ENCODE measurements at regions not wholly inside any gene's neighbourhood (a gene's known extent, or its start where the extent isn't known, plus 50 kb on each side); places are given as distances from the start of the nearest gene placed in this dataset.

- no peak for TF ChIP-seq POLR2A (IDR thresholded peaks at IDR 0.05; ENCODE audit: low read depth, low read length)
- FAIRE-seq (no peak), DNase-seq (ENCODE audit: insufficient read length, low spot score) (no peak)
Observed at GRCh38 chrX:39168609-39169008, 367.4 kb downstream of the MID1IP1 start.

- no peak for TF ChIP-seq POLR2A (IDR thresholded peaks at IDR 0.05; ENCODE audit: low read depth, low read length)
- DNase-seq (ENCODE audit: insufficient read length, low spot score): no peak
- FAIRE-seq: no peak
Observed at GRCh38 chrX:39169976-39170375, 368.7 kb downstream of the MID1IP1 start.

DNA sequence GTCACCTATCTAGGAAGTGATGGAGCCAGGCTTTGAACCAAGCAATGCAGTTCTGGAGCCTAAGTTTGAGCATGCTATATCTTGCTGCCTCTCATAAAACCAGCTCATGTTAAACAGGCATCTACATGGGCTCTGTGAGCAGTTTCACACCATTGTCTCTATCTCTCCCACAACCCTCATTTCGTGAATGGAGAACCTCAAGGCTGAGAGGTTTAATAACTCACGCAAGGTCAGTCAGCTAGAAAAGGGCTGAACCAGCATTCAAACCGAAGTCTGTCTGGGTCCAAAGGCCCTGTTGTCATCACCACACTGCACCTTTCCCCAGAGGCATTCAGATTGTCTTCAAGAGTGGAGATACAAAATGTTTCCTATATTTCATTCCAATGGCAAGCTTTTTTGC, 369.2 kb downstream of the MID1IP1 start:
- TF ChIP-seq POLR2A (IDR thresholded peaks at IDR 0.05; ENCODE audit: low read depth, low read length): no peak
- FAIRE-seq: no peak

DNA sequence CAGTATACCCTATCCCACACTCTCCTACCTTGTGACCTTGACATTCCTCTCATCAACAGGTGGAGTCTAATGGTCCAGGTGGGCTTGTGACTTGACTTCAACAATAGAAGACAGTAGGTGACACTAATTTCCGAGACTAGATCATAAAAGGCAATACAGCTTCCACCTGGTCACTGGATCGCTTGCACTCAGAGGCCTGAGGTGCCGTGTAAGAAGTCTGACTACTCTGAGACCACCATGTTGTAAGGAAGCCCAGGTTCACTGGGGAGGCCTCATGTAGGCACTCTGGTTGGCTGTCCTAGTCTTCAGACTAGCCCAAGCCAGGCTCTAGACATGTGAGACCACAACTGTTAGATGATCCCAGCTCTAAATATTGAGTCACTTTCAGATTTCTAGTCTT, 370.4 kb downstream of the MID1IP1 start:
- TF ChIP-seq POLR2A (IDR thresholded peaks at IDR 0.05; ENCODE audit: low read depth, low read length): no peak
- FAIRE-seq (no peak), DNase-seq (ENCODE audit: insufficient read length, low spot score) (no peak)

More for the DNA sequence above, 369.2 kb downstream of the MID1IP1 start:
- no peak for DNase-seq (ENCODE audit: insufficient read length, low spot score)

GRCh38 chrX:39174241-39174771, 373.0 kb downstream of the MID1IP1 start:
- DNase-seq (ENCODE audit: insufficient read length, low spot score) (no peak), FAIRE-seq (no peak)
- TF ChIP-seq POLR2A (IDR thresholded peaks at IDR 0.05; ENCODE audit: low read depth, low read length): no peak

GRCh38 chrX:39174772-39175417, 373.6 kb downstream of the MID1IP1 start:
- FAIRE-seq (no peak), DNase-seq (ENCODE audit: insufficient read length, low spot score) (no peak)
- no peak for TF ChIP-seq POLR2A (IDR thresholded peaks at IDR 0.05; ENCODE audit: low read depth, low read length)

- FAIRE-seq (no peak), DNase-seq (ENCODE audit: insufficient read length, low spot score) (no peak)
- no peak for TF ChIP-seq POLR2A (IDR thresholded peaks at IDR 0.05; ENCODE audit: low read depth, low read length)
Observed at GRCh38 chrX:39175418-39176057, 374.3 kb downstream of the MID1IP1 start.

DNA sequence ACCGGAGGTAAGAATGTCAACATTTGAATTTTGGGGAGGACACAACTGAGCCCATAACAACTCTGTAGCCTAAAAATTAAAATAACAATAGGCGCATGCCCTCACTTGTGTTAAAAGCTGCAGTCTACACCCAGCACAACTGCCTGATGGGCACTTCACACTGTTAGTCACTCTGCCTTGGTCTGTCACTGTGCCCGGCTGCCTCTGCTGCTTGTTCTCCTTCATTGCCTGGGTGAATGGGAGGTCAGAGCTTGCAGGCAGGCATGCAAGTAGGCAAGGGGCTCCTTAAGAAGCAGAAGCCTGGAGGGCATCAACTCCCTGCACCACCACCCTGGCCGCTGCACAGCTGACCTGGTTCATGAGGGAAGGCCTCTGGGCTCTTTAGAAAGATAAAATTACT, 374.8 kb downstream of the MID1IP1 start:
- TF ChIP-seq POLR2A (IDR thresholded peaks at IDR 0.05; ENCODE audit: low read depth, low read length): no peak
- DNase-seq (ENCODE audit: insufficient read length, low spot score) (no peak), FAIRE-seq (no peak)

DNA sequence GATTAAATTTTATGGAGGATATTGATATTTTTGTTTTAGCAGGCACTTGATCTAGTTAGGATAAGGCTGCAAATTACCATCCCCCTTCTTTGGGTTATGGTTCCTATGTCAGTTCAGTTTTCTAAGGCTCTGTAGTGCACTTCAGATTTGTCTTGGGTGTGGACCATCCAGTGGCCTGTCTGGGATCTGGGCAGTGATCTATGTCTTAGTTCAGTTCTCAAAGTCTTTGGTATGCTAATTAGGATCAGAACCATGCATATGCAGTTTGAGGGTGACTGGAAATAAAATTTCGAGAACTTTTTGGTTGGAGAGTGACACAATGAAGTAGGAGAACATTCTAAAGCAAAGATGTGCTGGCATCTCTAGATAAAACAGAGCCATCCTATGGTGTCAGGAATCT, 388.2 kb downstream of the MID1IP1 start:
- FAIRE-seq (no peak), DNase-seq (ENCODE audit: insufficient read length, low spot score) (no peak)
- no peak for TF ChIP-seq POLR2A (IDR thresholded peaks at IDR 0.05; ENCODE audit: low read depth, low read length)

DNA sequence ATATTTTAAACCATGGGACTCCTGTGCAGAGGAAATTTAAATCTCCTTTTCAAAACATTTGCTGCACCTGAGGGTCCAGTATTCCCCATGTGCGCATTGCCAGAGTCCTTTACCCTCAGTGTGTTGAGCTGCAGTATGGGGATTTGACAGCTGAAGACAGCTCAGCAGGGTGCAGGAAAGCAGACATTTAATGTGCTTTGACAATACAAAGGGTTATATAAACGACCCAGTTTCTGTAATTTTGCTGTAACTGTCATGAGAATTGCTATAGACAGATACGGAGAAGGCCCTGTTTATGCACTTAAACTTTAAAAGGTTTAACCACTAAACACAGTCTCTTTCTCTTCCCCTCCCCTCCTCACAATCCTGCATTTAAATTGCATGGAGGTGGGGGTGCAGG, 393.4 kb downstream of the MID1IP1 start:
- no peak for TF ChIP-seq POLR2A (IDR thresholded peaks at IDR 0.05; ENCODE audit: low read depth, low read length)
- FAIRE-seq: no peak
- no peak for DNase-seq (ENCODE audit: insufficient read length, low spot score)

DNA sequence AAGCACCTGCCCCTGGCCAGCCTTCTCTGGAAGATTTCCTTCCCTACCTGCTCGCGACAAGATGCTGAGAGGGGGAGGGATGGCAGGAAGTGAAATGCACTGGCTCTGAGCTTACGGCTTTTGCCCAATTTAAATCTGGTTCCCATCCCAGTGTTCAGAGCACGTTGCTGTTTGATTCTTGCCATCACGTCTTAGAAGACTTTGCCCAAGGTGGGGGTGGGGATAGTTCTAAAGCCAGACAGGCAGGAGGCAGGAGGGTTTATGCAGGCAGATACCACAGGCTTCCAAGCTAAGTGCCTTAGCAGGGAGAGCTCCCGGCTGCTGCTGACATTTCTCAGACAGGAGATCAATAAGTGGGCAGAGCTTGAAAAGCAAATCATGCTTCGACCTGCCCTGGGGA, 393.9 kb downstream of the MID1IP1 start:
- DNase-seq (ENCODE audit: insufficient read length, low spot score) (no peak), FAIRE-seq (no peak)
- TF ChIP-seq POLR2A (IDR thresholded peaks at IDR 0.05; ENCODE audit: low read depth, low read length): no peak

- no peak for FAIRE-seq
- DNase-seq (ENCODE audit: insufficient read length, low spot score): peak; percentile 0
- TF ChIP-seq POLR2A (IDR thresholded peaks at IDR 0.05; ENCODE audit: low read depth, low read length): no peak
Observed at GRCh38 chrX:39196192-39197102, 395.2 kb downstream of the MID1IP1 start.

DNA sequence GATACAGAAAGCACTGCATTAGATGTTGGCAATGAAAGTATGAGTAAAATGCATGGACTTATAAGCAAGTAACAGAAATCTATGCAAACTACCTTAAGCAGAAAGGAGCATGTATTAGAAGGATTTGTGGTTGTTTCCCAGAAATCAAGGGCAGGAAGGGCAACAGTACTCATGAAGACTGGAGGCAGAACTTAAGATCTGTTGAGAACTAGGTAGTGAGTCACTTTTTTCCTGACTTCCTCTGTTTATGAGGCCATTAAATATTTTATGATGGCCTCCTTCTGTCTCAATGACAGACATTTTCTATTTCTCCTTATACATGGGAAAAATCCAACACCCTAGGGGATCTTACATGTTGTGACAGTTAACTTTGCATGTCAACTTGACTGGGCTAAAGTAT, 398.2 kb downstream of the MID1IP1 start:
- no peak for TF ChIP-seq POLR2A (IDR thresholded peaks at IDR 0.05; ENCODE audit: low read depth, low read length)
- DNase-seq (ENCODE audit: insufficient read length, low spot score) (no peak), FAIRE-seq (no peak)

DNA sequence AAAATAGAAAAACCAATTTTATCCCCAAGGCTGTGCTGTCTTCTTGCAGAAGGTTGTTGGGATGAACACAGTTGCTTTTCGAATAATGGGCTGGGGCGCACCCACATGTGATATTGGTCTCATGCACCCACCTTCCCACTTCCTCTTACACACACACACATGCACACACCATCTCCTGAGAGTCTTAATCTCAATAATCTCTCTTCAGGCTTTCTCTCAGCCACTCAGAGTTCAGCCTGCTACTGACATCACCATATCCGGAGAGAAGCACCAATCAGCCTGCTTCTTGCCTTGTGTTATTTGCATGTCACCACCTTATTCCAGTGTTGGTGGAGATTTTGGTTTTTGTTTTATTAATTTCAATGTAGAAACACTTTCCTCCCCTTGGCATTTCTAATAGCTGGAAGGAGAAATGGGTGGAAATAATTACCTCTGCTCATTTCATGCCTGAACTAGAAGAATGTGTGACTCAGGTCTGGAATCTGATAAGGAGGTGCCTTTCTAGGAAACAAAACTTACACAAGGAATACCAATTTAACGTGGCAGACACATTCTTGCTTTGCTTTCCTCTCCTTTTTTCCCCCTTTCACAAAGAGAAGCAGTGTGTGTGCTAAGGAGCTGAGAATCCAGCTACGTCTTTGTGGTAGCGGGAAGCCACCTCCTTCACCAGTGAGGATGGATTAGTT, 400.2 kb downstream of the MID1IP1 start:
- TF ChIP-seq POLR2A (IDR thresholded peaks at IDR 0.05; ENCODE audit: low read depth, low read length): no peak
- no peak for DNase-seq (ENCODE audit: insufficient read length, low spot score)
- FAIRE-seq: no peak
